ENCODE measurements at regions not wholly inside any gene's neighbourhood (a gene's known extent, or its start where the extent isn't known, plus 50 kb on each side); places are given as distances from the start of the nearest gene placed in this dataset.

DNA sequence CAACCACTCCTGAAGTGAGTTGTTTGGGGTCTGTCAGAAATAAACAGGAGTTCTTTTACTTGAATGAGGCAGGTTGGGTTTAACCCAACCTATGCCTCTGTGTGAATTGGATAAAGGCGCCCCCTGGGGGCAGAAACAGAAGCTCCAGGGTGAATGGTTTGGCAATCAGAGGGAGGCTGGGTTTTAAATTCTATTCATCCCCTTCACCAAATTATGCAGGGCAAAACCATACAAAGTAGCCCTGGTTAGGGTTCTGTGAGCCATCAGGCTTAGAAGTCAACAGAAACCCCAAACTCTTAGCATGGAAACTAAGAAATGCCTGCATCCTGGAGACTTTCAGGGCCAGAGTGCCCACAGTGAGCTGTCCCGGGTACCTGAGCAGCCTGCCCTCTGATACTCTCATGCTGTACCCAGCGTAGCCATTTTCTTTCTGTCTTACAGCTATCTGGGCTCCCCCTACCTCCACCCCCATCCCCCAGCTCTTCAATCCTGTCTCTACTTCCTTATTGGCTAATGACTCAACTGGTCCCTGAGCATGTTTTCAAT, 241.5 kb downstream of the ICOS start:
- TF ChIP-seq, protein P1, sequence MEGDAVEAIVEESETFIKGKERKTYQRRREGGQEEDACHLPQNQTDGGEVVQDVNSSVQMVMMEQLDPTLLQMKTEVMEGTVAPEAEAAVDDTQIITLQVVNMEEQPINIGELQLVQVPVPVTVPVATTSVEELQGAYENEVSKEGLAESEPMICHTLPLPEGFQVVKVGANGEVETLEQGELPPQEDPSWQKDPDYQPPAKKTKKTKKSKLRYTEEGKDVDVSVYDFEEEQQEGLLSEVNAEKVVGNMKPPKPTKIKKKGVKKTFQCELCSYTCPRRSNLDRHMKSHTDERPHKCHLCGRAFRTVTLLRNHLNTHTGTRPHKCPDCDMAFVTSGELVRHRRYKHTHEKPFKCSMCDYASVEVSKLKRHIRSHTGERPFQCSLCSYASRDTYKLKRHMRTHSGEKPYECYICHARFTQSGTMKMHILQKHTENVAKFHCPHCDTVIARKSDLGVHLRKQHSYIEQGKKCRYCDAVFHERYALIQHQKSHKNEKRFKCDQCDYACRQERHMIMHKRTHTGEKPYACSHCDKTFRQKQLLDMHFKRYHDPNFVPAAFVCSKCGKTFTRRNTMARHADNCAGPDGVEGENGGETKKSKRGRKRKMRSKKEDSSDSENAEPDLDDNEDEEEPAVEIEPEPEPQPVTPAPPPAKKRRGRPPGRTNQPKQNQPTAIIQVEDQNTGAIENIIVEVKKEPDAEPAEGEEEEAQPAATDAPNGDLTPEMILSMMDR (IDR thresholded peaks at IDR 0.05), result peak; percentile 26 to 53 (median 36)
- TF ChIP-seq POLR2A (IDR thresholded peaks at IDR 0.05) (no peak), POLR2AphosphoS5 (IDR thresholded peaks at IDR 0.05) (no peak)

All from prostate gland (tissue), 2 donors.